ENCODE measurements at regions not wholly inside any gene's neighbourhood (a gene's known extent, or its start where the extent isn't known, plus 50 kb on each side); places are given as distances from the start of the nearest gene placed in this dataset.

GRCh38 chr16:86363057-86363490 is 147.3 kb upstream of the FOXF1 start:
- no peak overlapping the region for H3K4me3 ChIP-seq (ENCODE audit: low read depth, poor library complexity, severe bottlenecking)
- no peak for DNase-seq (ENCODE audit: low spot score in 2 of 2)
- 18 to 25% methylated on average over 4 of the region's 4 CpGs for WGBS, 2 donors
- intact Hi-C loops (cut with DNase I; ENCODE audit: low total_unique reads), result no loop called here
- TF ChIP-seq CTCF (IDR thresholded peaks at IDR 0.05) (no peak), POLR2A (IDR thresholded peaks at IDR 0.05) (no peak)

GRCh38 chr16:86363836-86364618 is 146.3 kb upstream of the FOXF1 start:
- WGBS, 2 donors, result 28 to 33% methylated on average over 13 of the region's 13 CpGs
- no peak for DNase-seq (ENCODE audit: low spot score in 2 of 2)
- TF ChIP-seq POLR2A (IDR thresholded peaks at IDR 0.05) (no peak), CTCF (IDR thresholded peaks at IDR 0.05) (no peak)
- intact Hi-C loops (cut with DNase I; ENCODE audit: low total_unique reads), result no loop called here
- H3K4me3 ChIP-seq (ENCODE audit: low read depth, poor library complexity, severe bottlenecking), result no peak overlapping the region

- no peak overlapping the region for H3K4me3 ChIP-seq (ENCODE audit: low read depth, poor library complexity, severe bottlenecking)
- no peak for TF ChIP-seq CTCF (IDR thresholded peaks at IDR 0.05)
- TF ChIP-seq POLR2A (IDR thresholded peaks at IDR 0.05), result no peak
- WGBS, 2 donors, result 62 to 66% methylated on average over 13 of the region's 13 CpGs
- DNase-seq (ENCODE audit: low spot score in 2 of 2), result no peak
- intact Hi-C loops (cut with DNase I; ENCODE audit: low total_unique reads), result no loop called here
Observed at GRCh38 chr16:86364653-86365380, 145.5 kb upstream of the FOXF1 start.

- H3K4me3 ChIP-seq (ENCODE audit: low read depth, poor library complexity, severe bottlenecking), result no peak overlapping the region
- WGBS, 2 donors, result 85 to 86% methylated on average over 19 of the region's 19 CpGs
- TF ChIP-seq CTCF (IDR thresholded peaks at IDR 0.05) (no peak), POLR2A (IDR thresholded peaks at IDR 0.05) (no peak)
- intact Hi-C loops (cut with DNase I; ENCODE audit: low total_unique reads), result no loop called here
- no peak for DNase-seq (ENCODE audit: low spot score in 2 of 2)
Observed at GRCh38 chr16:86365513-86366273, 144.6 kb upstream of the FOXF1 start.

GRCh38 chr16:86366481-86366880 is 143.8 kb upstream of the FOXF1 start:
- DNase-seq (ENCODE audit: low spot score in 2 of 2), result no peak
- no peak overlapping the region for H3K4me3 ChIP-seq (ENCODE audit: low read depth, poor library complexity, severe bottlenecking)
- TF ChIP-seq CTCF (IDR thresholded peaks at IDR 0.05) (no peak), POLR2A (IDR thresholded peaks at IDR 0.05) (no peak)
- 8 to 20% methylated on average over 1 of the region's 1 CpG for WGBS, 2 donors
- intact Hi-C loops (cut with DNase I; ENCODE audit: low total_unique reads), result no loop called here

All from lower leg skin (tissue), 4 donors.